Naive thymus-derived CD8-positive, alpha-beta T cell (primary cell): ENCODE measurements at regions not wholly inside any gene's neighbourhood (a gene's known extent, or its start where the extent isn't known, plus 50 kb on each side); places are given as distances from the start of the nearest gene placed in this dataset.

Source experiments
- ATAC-seq, 2 donors: fragments of 150-1000 bp; cut with Tn5 transposase in 1 of 2; sonication (Bioruptor Pico), chemical (Tn5 transposase) in 1 of 2; 1 replicate in 1 of 2; 2 replicates in 1 of 2; pipeline ENCODE4 v1.10.0; 2021; ENCODE audit warnings: mild to moderate bottlenecking in 2 of 2, moderate library complexity in 2 of 2
- POLR2A ChIA-PET: fragments of 350-600 bp; sonication (Branson Sonifier 250); formaldehyde crosslinking; loops from one replicate; lab custom pipeline; 2021; ENCODE audit warnings: antibody characterized with exemption; lab: Charles Lee
- DNase-seq, 10 donors: peaks; one replicate each; pipeline versions ENCODE4 v3.0.0 to v3.0.0-alpha.2; 2020 to 2022
- H3K27ac Mint-ChIP-seq, 10 donors: one replicate each; pipeline ENCODE4 v1.8.0; 2020 to 2022; ENCODE audit warnings: mild to moderate bottlenecking in 10 of 10, mixed read lengths in 10 of 10, moderate library complexity in 4 of 10, inconsistent platforms in 1 of 10
- H3K27me3 Mint-ChIP-seq, 5 donors: one replicate each; pipeline ENCODE4 v1.8.0; 2021 to 2022; ENCODE audit warnings: mixed read lengths in 5 of 5
- H3K36me3 Mint-ChIP-seq, 3 donors: one replicate each; pipeline ENCODE4 v1.8.0; 2020 to 2022; ENCODE audit warnings: mixed read lengths in 3 of 3, mild to moderate bottlenecking in 2 of 3, inconsistent platforms in 1 of 3
- H3K4me1 Mint-ChIP-seq, 4 donors: one replicate each; pipeline ENCODE4 v1.8.0; 2021 to 2022; ENCODE audit warnings: mixed read lengths in 4 of 4
- H3K4me3 Mint-ChIP-seq, 10 donors: one replicate each; pipeline ENCODE4 v1.8.0; 2020 to 2022; ENCODE audit warnings: mild to moderate bottlenecking in 10 of 10, mixed read lengths in 10 of 10, moderate library complexity in 6 of 10, inconsistent platforms in 1 of 10
- H3K9me3 Mint-ChIP-seq, 9 donors: one replicate each; pipeline ENCODE4 v1.8.0; 2020 to 2022; ENCODE audit warnings: mixed read lengths in 9 of 9, mild to moderate bottlenecking in 3 of 9, inconsistent platforms in 1 of 9, moderate library complexity in 1 of 9

DNA sequence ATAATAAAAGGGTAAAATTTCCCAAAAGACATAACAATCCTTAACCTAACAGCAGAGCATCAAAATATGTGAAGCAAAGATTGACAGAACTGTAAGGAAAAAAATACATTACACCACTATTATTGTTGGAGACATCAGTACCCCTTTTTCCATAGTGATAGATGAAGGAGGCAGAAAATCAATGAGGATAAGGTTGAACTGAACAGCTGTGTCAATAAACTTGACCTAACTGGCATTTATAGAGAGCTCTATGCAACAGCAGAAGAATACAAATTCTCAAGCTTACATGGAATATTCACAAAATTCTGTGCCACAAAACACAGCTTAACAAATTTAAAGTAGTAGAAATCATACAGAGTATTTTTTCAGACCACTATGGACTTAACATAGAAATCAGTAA is 195.0 kb upstream of the ELAC2 start:
- peaks cover 0 to 29% (median 6%) of the 10 kb centered on the region in 9 donors for H3K9me3 Mint-ChIP-seq
- no peaks in the 10 kb centered on the region for H3K4me1 Mint-ChIP-seq
- ATAC-seq (no peak), DNase-seq (no peak)
- no peaks in the 10 kb centered on the region for H3K36me3 Mint-ChIP-seq
- H3K4me3 Mint-ChIP-seq, result no peak overlapping the region
- POLR2A ChIA-PET, result no interaction called here
- no peak overlapping the region for H3K27ac Mint-ChIP-seq
- H3K27me3 Mint-ChIP-seq, result peaks cover 0 to 27% (median 6%) of the 10 kb centered on the region in 5 donors

DNA sequence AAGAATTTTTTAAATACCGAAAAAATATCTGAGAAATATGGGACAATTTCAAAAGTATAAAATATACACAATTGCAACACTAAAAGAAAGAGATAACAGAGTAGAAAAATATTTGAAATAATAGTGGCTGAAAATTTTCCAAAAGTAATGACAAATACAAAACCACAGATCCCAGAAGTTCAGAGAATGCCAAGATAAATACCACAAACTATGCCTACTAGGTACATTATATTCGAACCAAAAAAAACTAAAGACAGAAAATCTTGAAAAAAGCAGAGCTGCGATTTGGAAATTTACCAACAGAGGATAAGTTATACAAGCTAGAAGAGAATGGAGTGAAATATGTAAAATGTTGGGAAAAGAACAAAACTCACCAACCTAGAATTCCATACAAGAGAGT is 191.3 kb upstream of the ELAC2 start:
- POLR2A ChIA-PET, result no interaction called here
- no peak overlapping the region for H3K27ac Mint-ChIP-seq
- peaks cover 0 to 29% (median 5%) of the 10 kb centered on the region in 9 donors for H3K9me3 Mint-ChIP-seq

GRCh38 chr17:13204607-13205237 is 186.9 kb upstream of the ELAC2 start:
- ATAC-seq (no peak), DNase-seq (no peak)
- H3K4me1 Mint-ChIP-seq, result no peaks in the 10 kb centered on the region
- no peak overlapping the region for H3K27ac Mint-ChIP-seq
- H3K9me3 Mint-ChIP-seq, result peaks cover 0 to 15% (median 0%) of the 10 kb centered on the region in 9 donors
- peaks cover 1 to 21% (median 5%) of the 10 kb centered on the region in 5 donors for H3K27me3 Mint-ChIP-seq
- H3K4me3 Mint-ChIP-seq, result no peak overlapping the region
- no peaks in the 10 kb centered on the region for H3K36me3 Mint-ChIP-seq
- POLR2A ChIA-PET, result no interaction called here

More for the DNA sequence above, 191.3 kb upstream of the ELAC2 start:
- H3K4me3 Mint-ChIP-seq, result no peak overlapping the region
- no peaks in the 10 kb centered on the region for H3K36me3 Mint-ChIP-seq
- H3K4me1 Mint-ChIP-seq, result no peaks in the 10 kb centered on the region
- ATAC-seq (no peak), DNase-seq (no peak)
- H3K27me3 Mint-ChIP-seq, result peaks cover 3 to 38% (median 9%) of the 10 kb centered on the region in 5 donors

- no peak for DNase-seq
- POLR2A ChIA-PET, result no interaction called here
- no peaks in the 10 kb centered on the region for H3K36me3 Mint-ChIP-seq
- H3K9me3 Mint-ChIP-seq, result peaks cover 0 to 14% (median 0%) of the 10 kb centered on the region in 9 donors
- no peak overlapping the region for H3K27ac Mint-ChIP-seq
- no peak overlapping the region for H3K4me3 Mint-ChIP-seq
- peaks cover 2 to 27% (median 6%) of the 10 kb centered on the region in 5 donors for H3K27me3 Mint-ChIP-seq
- no peaks in the 10 kb centered on the region for H3K4me1 Mint-ChIP-seq
- no peak for ATAC-seq
Observed at GRCh38 chr17:13202835-13203234, 185.0 kb upstream of the ELAC2 start.

GRCh38 chr17:13200671-13201070 is 182.8 kb upstream of the ELAC2 start:
- DNase-seq (no peak), ATAC-seq (no peak)
- H3K4me1 Mint-ChIP-seq, result no peaks in the 10 kb centered on the region
- H3K27me3 Mint-ChIP-seq, result peaks cover 2 to 21% (median 13%) of the 10 kb centered on the region in 5 donors
- no peak overlapping the region for H3K27ac Mint-ChIP-seq
- H3K4me3 Mint-ChIP-seq, result no peak overlapping the region
- H3K9me3 Mint-ChIP-seq, result peaks cover 0 to 14% (median 3%) of the 10 kb centered on the region in 9 donors
- POLR2A ChIA-PET, result no interaction called here
- H3K36me3 Mint-ChIP-seq, result no peaks in the 10 kb centered on the region

DNA sequence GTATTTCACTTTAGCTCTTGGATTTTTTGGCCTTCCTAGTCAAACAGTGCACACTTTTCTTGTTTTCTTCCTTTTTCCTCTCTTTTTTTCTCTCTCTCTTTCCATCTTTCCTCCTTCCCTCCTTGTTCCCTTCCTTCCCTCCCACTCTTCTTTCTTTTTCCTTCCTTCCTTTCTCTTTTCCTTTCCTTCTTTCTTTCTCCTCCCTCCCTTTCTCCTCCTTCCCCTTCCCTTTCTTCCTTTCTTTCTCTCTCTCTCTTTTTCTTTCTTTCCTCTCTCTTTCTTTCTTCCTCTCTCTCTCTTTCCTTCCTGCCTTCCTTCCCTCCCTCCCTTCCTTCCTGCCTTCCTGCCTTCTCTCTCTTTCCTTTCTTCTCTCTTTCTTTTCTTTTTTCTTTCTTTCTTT is 181.6 kb upstream of the ELAC2 start:
- DNase-seq (no peak), ATAC-seq (no peak)
- Mint-ChIP-seq H3K4me3 (no peak overlapping the region), H3K27me3 (peaks cover under 1 to 18% (median 10%) of the 10 kb centered on the region in 5 donors), H3K9me3 (peaks cover 0 to 14% (median 3%) of the 10 kb centered on the region in 9 donors), H3K27ac (no peak overlapping the region), H3K4me1 (no peaks in the 10 kb centered on the region), H3K36me3 (no peaks in the 10 kb centered on the region)
- POLR2A ChIA-PET, result no interaction called here

GRCh38 chr17:13197586-13197985 is 179.8 kb upstream of the ELAC2 start:
- Mint-ChIP-seq H3K27me3 (peaks cover 0 to 16% (median 10%) of the 10 kb centered on the region in 5 donors), H3K4me3 (no peak overlapping the region), H3K4me1 (no peaks in the 10 kb centered on the region), H3K9me3 (peaks cover 0 to 14% (median 3%) of the 10 kb centered on the region in 9 donors), H3K36me3 (no peaks in the 10 kb centered on the region), H3K27ac (no peak overlapping the region)
- ATAC-seq (no peak), DNase-seq (no peak)
- POLR2A ChIA-PET, result no interaction called here

DNA sequence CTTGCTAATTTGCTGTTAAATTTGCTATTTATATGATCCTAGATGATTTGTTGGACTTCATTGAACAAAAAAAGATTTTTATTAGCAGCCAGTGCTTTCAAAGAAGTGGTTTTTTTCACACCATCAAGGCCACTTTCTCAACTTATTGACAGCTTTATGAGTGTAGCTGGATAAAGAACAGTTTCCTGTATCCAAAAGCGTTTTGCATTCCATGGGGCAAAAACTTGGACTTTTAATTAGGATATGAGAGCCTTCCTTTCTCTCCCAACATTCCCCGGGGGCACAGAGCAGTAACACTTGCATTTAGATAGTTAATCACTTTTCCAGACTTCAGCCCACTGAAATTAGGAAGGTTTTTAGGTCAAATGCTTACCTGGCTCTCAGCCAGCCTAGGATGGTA is 177.1 kb upstream of the ELAC2 start:
- DNase-seq, result no peak
- POLR2A ChIA-PET, result no interaction called here
- no peak overlapping the region for H3K4me3 Mint-ChIP-seq
- H3K9me3 Mint-ChIP-seq, result peaks cover 0 to 22% (median 5%) of the 10 kb centered on the region in 9 donors
- no peaks in the 10 kb centered on the region for H3K4me1 Mint-ChIP-seq
- peaks cover 0 to 10% (median 6%) of the 10 kb centered on the region in 5 donors for H3K27me3 Mint-ChIP-seq
- no peak for ATAC-seq
- no peak overlapping the region for H3K27ac Mint-ChIP-seq
- H3K36me3 Mint-ChIP-seq, result no peaks in the 10 kb centered on the region

GRCh38 chr17:13182854-13183253 is 165.0 kb upstream of the ELAC2 start:
- H3K4me1 Mint-ChIP-seq, result no peaks in the 10 kb centered on the region
- peaks cover 0 to 3% (median 0%) of the 10 kb centered on the region in 3 donors for H3K36me3 Mint-ChIP-seq
- H3K4me3 Mint-ChIP-seq, result no peak overlapping the region
- no peak overlapping the region for H3K27ac Mint-ChIP-seq
- H3K27me3 Mint-ChIP-seq, result peaks cover 0 to 13% (median 4%) of the 10 kb centered on the region in 5 donors
- POLR2A ChIA-PET, result no interaction called here
- peaks cover 0 to 17% (median 3%) of the 10 kb centered on the region in 9 donors for H3K9me3 Mint-ChIP-seq
- no peak for DNase-seq
- ATAC-seq, result no peak

GRCh38 chr17:13182450-13182849 is 164.6 kb upstream of the ELAC2 start:
- Mint-ChIP-seq H3K4me3 (no peak overlapping the region), H3K4me1 (no peaks in the 10 kb centered on the region), H3K9me3 (peaks cover 0 to 17% (median 3%) of the 10 kb centered on the region in 9 donors), H3K36me3 (peaks cover 0 to 3% (median 0%) of the 10 kb centered on the region in 3 donors), H3K27ac (no peak overlapping the region), H3K27me3 (peaks cover 0 to 13% (median 4%) of the 10 kb centered on the region in 5 donors)
- POLR2A ChIA-PET, result no interaction called here
- no peak for DNase-seq
- ATAC-seq, result no peak

DNA sequence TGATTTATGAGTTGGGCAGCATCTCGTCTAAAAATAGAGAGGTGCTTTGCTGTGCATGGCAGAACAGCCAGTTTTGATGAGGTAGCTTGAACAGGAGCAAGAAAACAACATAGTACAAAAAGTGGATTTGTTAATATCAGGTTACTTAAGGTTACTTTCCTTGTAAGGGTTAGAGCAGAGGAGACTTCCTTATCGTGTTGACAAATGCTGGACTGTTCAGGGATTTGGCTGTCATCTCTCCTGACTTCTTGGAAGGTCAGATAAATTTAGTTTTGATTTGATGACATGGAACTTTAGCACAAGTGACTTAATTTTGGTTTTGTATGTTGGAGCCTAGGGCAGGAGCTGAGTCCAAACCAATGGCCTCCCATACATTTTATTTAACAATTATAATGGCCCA is 163.9 kb upstream of the ELAC2 start:
- peaks cover 0 to 14% (median 3%) of the 10 kb centered on the region in 9 donors for H3K9me3 Mint-ChIP-seq
- peaks cover 0 to 10% (median 4%) of the 10 kb centered on the region in 5 donors for H3K27me3 Mint-ChIP-seq
- no peak overlapping the region for H3K4me3 Mint-ChIP-seq
- POLR2A ChIA-PET, result no interaction called here
- DNase-seq (no peak), ATAC-seq (no peak)
- no peaks in the 10 kb centered on the region for H3K4me1 Mint-ChIP-seq
- H3K27ac Mint-ChIP-seq, result no peak overlapping the region
- peaks cover 0 to 3% (median 0%) of the 10 kb centered on the region in 3 donors for H3K36me3 Mint-ChIP-seq

DNA sequence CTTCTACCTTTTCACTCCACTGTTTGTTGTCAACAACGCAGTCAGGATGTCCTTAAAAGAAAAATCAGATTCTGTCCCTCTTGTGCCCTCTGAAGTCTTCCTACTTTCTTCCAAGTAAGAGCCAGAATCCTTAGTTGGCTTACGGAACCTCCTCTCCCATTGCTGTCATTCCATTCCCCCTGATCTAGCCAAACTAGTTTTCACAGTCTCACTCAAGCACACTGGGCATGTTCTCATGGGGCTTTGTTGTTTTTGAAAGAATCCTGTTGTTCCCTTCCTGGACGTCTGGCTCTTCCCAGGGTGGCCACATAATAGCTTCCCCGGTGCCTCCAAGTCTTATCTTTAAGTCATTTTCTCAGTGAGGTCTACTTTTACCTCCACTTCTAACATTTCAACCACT is 158.6 kb upstream of the ELAC2 start:
- POLR2A ChIA-PET, result no interaction called here
- DNase-seq, result no peak
- no peaks in the 10 kb centered on the region for H3K4me1 Mint-ChIP-seq
- peaks cover 1 to 9% (median 3%) of the 10 kb centered on the region in 5 donors for H3K27me3 Mint-ChIP-seq
- no peak for ATAC-seq
- H3K36me3 Mint-ChIP-seq, result peaks cover 0 to 12% (median 0%) of the 10 kb centered on the region in 3 donors
- peaks cover 2 to 35% (median 21%) of the 10 kb centered on the region in 9 donors for H3K9me3 Mint-ChIP-seq
- H3K4me3 Mint-ChIP-seq, result no peak overlapping the region
- H3K27ac Mint-ChIP-seq, result peak overlapping the region in 1 of 10 donors; percentile 21

DNA sequence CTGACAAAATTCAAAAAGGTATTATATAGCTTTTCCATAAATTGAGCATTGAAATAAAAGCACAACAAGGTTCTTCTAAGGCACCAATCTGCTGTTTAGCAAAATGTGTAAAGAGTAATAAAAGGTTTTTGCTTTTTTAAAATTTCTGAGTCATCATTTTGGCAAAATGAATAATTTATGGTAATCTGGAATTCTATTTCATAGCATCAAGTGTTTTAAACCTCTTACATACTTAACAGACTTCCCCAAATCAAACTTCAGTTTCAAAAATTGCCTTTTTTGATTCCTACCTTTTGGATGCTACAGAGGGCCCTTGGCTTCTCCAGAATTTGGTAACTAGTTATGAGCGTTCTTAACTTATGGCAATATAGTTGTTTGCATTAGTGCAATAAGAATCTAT is 154.0 kb upstream of the ELAC2 start:
- POLR2A ChIA-PET, result no interaction called here
- peaks cover 5 to 53% (median 28%) of the 10 kb centered on the region in 9 donors for H3K9me3 Mint-ChIP-seq
- H3K27ac Mint-ChIP-seq, result no peak overlapping the region
- DNase-seq (no peak), ATAC-seq (no peak)
- peaks cover 0 to 8% (median 0%) of the 10 kb centered on the region in 3 donors for H3K36me3 Mint-ChIP-seq
- no peak overlapping the region for H3K4me3 Mint-ChIP-seq
- H3K27me3 Mint-ChIP-seq, result peaks cover 1 to 5% (median 3%) of the 10 kb centered on the region in 5 donors
- no peaks in the 10 kb centered on the region for H3K4me1 Mint-ChIP-seq
